PC-3 (cell line): ENCODE measurements at regions not wholly inside any gene's neighbourhood (a gene's known extent, or its start where the extent isn't known, plus 50 kb on each side); places are given as distances from the start of the nearest gene placed in this dataset.

ENCODE experiments used
- ATAC-seq: fragments of 200-7000 bp; cut with Tn5 transposase; 2 replicates; pipeline ENCODE4 v1.9.1; 2020; ENCODE audit warnings: mild to moderate bottlenecking, moderate library complexity
- BruUV-seq: library from RNA; stranded (reverse); fragments of 400-500 nt; replicated peaks from 2 replicates; lab custom pipeline; 2021; lab: Mats Ljungman, UMichigan
- CTCF ChIA-PET: fragments of 300-600 bp; sonication (Branson Sonifier 250); formaldehyde crosslinking; loops from one replicate; lab custom pipeline; 2022; ENCODE audit warnings: antibody characterized with exemption; lab: Charles Lee
- POLR2A ChIA-PET: fragments of 300-600 bp; sonication (Branson Sonifier 250); formaldehyde crosslinking; loops from one replicate; lab custom pipeline; 2022; ENCODE audit warnings: antibody characterized with exemption; ENCODE audit not compliant: unreplicated experiment; lab: Charles Lee
- DNase-seq: peaks from one replicate; pipeline ENCODE4 v3.0.0-alpha.2; 2015
- H2AFZ ChIP-seq: fragments of 300-600 bp; sonication (generic); 2 replicates; pipeline ENCODE4 v1.6.0; 2016; ENCODE audit warnings: antibody characterized with exemption, low read length
- H3F3A ChIP-seq: fragments of 300-600 bp; sonication (generic); one replicate; pipeline ENCODE4 v1.6.0; 2017; ENCODE audit warnings: antibody characterized with exemption, low read length, control low read depth, mild to moderate bottlenecking; ENCODE audit not compliant: unreplicated experiment
- H3K27ac ChIP-seq: fragments of 300-600 bp; sonication (generic); 2 replicates; pipeline ENCODE4 v1.5.1; 2016; ENCODE audit warnings: mild to moderate bottlenecking, low read length
- H3K27me3 ChIP-seq: fragments of 300-600 bp; sonication (generic); 2 replicates; pipeline ENCODE4 v1.6.1; 2016; ENCODE audit warnings: low read length, mixed read lengths
- H3K36me3 ChIP-seq: fragments of 300-600 bp; sonication (generic); 2 replicates; pipeline ENCODE4 v1.6.1; 2016; ENCODE audit warnings: low read depth, mixed run types, low read length, mixed read lengths
- H3K4me1 ChIP-seq: fragments of 300-600 bp; sonication (generic); 2 replicates; pipeline ENCODE4 v1.5.1; 2016; ENCODE audit warnings: low read length; ENCODE audit not compliant: insufficient read depth
- H3K4me2 ChIP-seq: fragments of 300-600 bp; sonication (generic); 2 replicates; pipeline ENCODE4 v1.6.0; 2016; ENCODE audit warnings: low read length
- H3K4me3 ChIP-seq: fragments of 300-600 bp; sonication (generic); 2 replicates; pipeline ENCODE4 v1.5.1; 2016; ENCODE audit warnings: mild to moderate bottlenecking, low read length, mixed read lengths
- H3K79me2 ChIP-seq: fragments of 300-600 bp; sonication (generic); 2 replicates; pipeline ENCODE4 v1.6.1; 2017; ENCODE audit warnings: low read length, mixed read lengths
- H3K9ac ChIP-seq: fragments of 300-600 bp; sonication (generic); 2 replicates; pipeline ENCODE4 v1.6.0; 2016; ENCODE audit warnings: mild to moderate bottlenecking, low read length
- H3K9me2 ChIP-seq: fragments of 300-600 bp; sonication (generic); replicated peaks from 2 replicates; pipeline ENCODE4 v1.6.1; 2016; ENCODE audit warnings: mixed run types, low read length, mixed read lengths
- H3K9me3 ChIP-seq: fragments of 300-600 bp; sonication (generic); 2 replicates; pipeline ENCODE4 v1.6.1; 2016; ENCODE audit warnings: low read length, mixed read lengths
- H4K20me1 ChIP-seq: fragments of 300-600 bp; sonication (generic); 2 replicates; pipeline ENCODE4 v1.6.1; 2016; ENCODE audit warnings: low read length, mixed read lengths
- EZH2 ChIP-seq: fragments of 300-600 bp; sonication (generic); IDR thresholded peaks from one replicate; pipeline ENCODE4 v1.6.1; 2017; ENCODE audit warnings: antibody characterized with exemption, mild to moderate bottlenecking, low read length; ENCODE audit not compliant: unreplicated experiment
- EZH2phosphoT487 ChIP-seq: fragments of 300-600 bp; sonication (generic); IDR thresholded peaks from 2 replicates; pipeline ENCODE4 v1.6.1; 2018; ENCODE audit warnings: mild to moderate bottlenecking, antibody characterized with exemption, low read length, borderline replicate concordance
- intact Hi-C: fragments of 100-400 bp; cut with micrococcal nuclease; formaldehyde crosslinking; loops from 2 replicates; pipeline ENCODE4 v1.9.0; 2023
- TF ChIP-seq, protein P1 (sequence below): fragments of 300-600 bp; sonication (generic); conservative IDR thresholded peaks from 2 replicates; pipeline ENCODE4 v1.5.1; 2017; ENCODE audit warnings: antibody characterized with exemption, low read depth, mild to moderate bottlenecking, low read length

DNA sequence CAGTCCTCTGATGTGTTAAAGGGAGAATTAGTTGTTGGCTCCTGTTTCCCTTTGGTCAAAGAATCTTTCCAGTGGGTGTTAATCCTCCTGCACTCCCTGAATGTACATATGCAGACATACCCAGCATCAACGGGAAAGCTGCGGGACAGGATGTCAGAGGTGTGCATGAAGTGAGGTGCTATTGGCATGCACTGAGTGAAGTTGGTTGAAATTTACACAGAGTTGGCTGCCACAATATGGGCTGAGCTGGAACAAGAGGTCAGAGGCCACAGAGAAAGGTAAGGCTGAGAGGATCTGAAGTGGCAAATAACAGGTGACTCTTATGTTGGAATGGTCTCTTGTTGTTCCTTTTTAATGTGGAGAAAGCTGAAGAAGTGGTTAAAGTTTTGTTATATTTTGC lies 82.7 kb upstream of the AKIRIN2 start:
- Histone ChIP-seq H3K9ac (no peak overlapping the region), H3K27me3 (no peaks in the 10 kb centered on the region), H4K20me1 (no peaks in the 10 kb centered on the region), H3K4me3 (no peak overlapping the region), H2AFZ (no peak overlapping the region), H3K9me2 (no peaks in the 10 kb centered on the region), H3K4me2 (no peak overlapping the region), H3K79me2 (no peaks in the 10 kb centered on the region), H3F3A (no peaks in the 10 kb centered on the region), H3K4me1 (peaks cover 14% of the 10 kb centered on the region), H3K27ac (no peak overlapping the region), H3K36me3 (no peaks in the 10 kb centered on the region), H3K9me3 (no peaks in the 10 kb centered on the region)
- CTCF ChIA-PET: no interaction called here
- DNase-seq (no peak), ATAC-seq (no peak)
- intact Hi-C loops: no loop called here
- TF ChIP-seq, protein P1, sequence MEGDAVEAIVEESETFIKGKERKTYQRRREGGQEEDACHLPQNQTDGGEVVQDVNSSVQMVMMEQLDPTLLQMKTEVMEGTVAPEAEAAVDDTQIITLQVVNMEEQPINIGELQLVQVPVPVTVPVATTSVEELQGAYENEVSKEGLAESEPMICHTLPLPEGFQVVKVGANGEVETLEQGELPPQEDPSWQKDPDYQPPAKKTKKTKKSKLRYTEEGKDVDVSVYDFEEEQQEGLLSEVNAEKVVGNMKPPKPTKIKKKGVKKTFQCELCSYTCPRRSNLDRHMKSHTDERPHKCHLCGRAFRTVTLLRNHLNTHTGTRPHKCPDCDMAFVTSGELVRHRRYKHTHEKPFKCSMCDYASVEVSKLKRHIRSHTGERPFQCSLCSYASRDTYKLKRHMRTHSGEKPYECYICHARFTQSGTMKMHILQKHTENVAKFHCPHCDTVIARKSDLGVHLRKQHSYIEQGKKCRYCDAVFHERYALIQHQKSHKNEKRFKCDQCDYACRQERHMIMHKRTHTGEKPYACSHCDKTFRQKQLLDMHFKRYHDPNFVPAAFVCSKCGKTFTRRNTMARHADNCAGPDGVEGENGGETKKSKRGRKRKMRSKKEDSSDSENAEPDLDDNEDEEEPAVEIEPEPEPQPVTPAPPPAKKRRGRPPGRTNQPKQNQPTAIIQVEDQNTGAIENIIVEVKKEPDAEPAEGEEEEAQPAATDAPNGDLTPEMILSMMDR: no peak
- TF ChIP-seq EZH2phosphoT487 (no peak), EZH2 (no peak)
- no TSS peak for BruUV-seq
- POLR2A ChIA-PET: no interaction called here

DNA sequence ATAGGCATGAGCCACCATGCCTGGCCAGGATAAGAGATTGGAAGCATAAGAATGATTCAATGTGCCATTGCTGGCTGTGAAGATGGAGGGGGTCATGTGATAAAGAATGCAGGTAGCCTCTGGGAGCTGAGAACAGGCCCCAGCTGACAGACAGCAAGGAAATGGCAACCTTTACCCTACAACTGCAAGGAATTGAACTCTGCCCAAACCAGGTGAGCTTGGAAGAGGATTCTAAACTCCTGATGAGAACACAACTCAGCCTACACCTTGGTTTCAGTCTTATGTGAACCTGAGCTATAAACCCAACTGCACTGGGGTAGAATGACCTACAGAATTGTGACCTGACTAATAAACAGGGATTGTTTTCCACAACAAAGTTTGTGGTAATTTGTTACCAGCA lies 82.0 kb upstream of the AKIRIN2 start:
- ATAC-seq (no peak), DNase-seq (no peak)
- no TSS peak for BruUV-seq
- no peaks in the 10 kb centered on the region for H3F3A ChIP-seq
- TF ChIP-seq EZH2phosphoT487: no peak
- TF ChIP-seq, protein P1: no peak
- TF ChIP-seq EZH2: no peak
- peaks cover 8% of the 10 kb centered on the region for H3K4me1 ChIP-seq
- no peaks in the 10 kb centered on the region for H3K9me2 ChIP-seq
- no peak overlapping the region for H3K4me3 ChIP-seq
- intact Hi-C loops: no loop called here
- no peaks in the 10 kb centered on the region for H3K79me2 ChIP-seq
- H3K36me3 ChIP-seq: no peaks in the 10 kb centered on the region
- no peak overlapping the region for H3K4me2 ChIP-seq
- no peak overlapping the region for H3K27ac ChIP-seq
- H4K20me1 ChIP-seq: no peaks in the 10 kb centered on the region
- H3K9me3 ChIP-seq: no peaks in the 10 kb centered on the region
- no peak overlapping the region for H3K9ac ChIP-seq
- ChIA-PET POLR2A (no interaction called here), CTCF (no interaction called here)
- no peaks in the 10 kb centered on the region for H3K27me3 ChIP-seq
- H2AFZ ChIP-seq: no peak overlapping the region

DNA sequence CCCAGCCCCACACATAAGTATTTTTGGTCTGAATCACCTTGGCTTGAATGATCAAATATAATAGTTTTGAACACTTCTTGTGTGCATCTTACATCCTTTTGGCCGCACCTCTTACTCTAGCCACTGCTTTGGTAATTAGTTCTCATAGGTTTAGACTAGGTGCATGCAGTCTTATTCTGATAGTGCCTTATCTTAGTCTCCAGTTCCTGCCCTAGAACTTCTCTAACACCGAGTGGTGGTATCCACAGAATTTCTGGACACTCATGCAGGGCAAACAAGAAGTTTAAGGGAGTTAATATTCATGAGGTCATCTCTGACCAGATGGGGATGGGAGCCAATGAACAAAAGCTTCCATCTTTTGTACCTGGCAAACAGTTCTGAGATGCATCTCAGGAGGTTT lies 77.5 kb upstream of the AKIRIN2 start:
- intact Hi-C loops: no loop called here
- ChIA-PET CTCF (no interaction called here), POLR2A (no interaction called here)
- no peak for ATAC-seq
- H3K27me3 ChIP-seq: no peaks in the 10 kb centered on the region
- no peak overlapping the region for H3K4me2 ChIP-seq
- H3K4me3 ChIP-seq: no peak overlapping the region
- no peak for DNase-seq
- H4K20me1 ChIP-seq: no peaks in the 10 kb centered on the region
- no peaks in the 10 kb centered on the region for H3K4me1 ChIP-seq
- no peak overlapping the region for H2AFZ ChIP-seq
- H3K9me2 ChIP-seq: no peaks in the 10 kb centered on the region
- H3K27ac ChIP-seq: no peak overlapping the region
- H3F3A ChIP-seq: no peaks in the 10 kb centered on the region
- no TSS peak for BruUV-seq
- TF ChIP-seq, protein P1: no peak
- TF ChIP-seq EZH2 (no peak), EZH2phosphoT487 (no peak)
- no peaks in the 10 kb centered on the region for H3K36me3 ChIP-seq
- H3K9me3 ChIP-seq: no peaks in the 10 kb centered on the region
- no peak overlapping the region for H3K9ac ChIP-seq
- H3K79me2 ChIP-seq: no peaks in the 10 kb centered on the region
